Sigmoid colon (tissue), 4 donors: ENCODE measurements at regions not wholly inside any gene's neighbourhood (a gene's known extent, or its start where the extent isn't known, plus 50 kb on each side); places are given as distances from the start of the nearest gene placed in this dataset.

ENCODE experiments used
- EP300 ChIP-seq, 4 donors: sonication (generic); formaldehyde crosslinking; IDR thresholded peaks; one replicate each; pipeline ENCODE4 v1.6.1; 2017; ENCODE audit warnings: antibody characterized with exemption in 4 of 4
- POLR2A ChIP-seq, 2 donors: fragments of 450-650 bp; IDR thresholded peaks; one replicate each; pipeline ENCODE4 v1.6.1; 2016; ENCODE audit warnings: antibody characterized with exemption in 2 of 2, mild to moderate bottlenecking in 2 of 2, moderate library complexity in 2 of 2
- TF ChIP-seq, protein P1 (sequence below), 4 experiments: fragments of 450-650 bp in 3 of 4; fragments of 200-600 bp in 1 of 4; IDR thresholded peaks; one replicate each; pipeline ENCODE4 v1.5.1; 2016 to 2019; ENCODE audit warnings: antibody characterized with exemption in 4 of 4, mild to moderate bottlenecking in 3 of 4, moderate library complexity in 2 of 4

DNA sequence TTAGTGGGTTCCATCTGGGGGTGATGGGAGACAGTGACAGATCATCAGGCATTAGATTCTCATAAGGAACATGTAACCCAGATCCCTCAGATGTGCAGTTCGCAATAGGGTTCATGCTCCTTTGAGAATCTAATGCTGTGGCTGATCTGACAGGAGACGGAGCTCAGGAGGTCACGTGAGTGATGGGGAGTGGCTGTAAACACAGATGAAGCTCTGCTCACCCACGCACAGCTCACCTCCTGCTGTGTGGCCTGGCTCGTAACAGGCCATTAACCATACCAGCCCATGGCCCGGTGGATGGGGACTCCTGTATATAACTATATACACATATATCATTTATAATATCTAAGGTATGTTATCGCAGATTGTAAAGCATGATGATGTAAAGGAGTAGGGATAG, 214.2 kb downstream of the MAF start:
- TF ChIP-seq, protein P1, sequence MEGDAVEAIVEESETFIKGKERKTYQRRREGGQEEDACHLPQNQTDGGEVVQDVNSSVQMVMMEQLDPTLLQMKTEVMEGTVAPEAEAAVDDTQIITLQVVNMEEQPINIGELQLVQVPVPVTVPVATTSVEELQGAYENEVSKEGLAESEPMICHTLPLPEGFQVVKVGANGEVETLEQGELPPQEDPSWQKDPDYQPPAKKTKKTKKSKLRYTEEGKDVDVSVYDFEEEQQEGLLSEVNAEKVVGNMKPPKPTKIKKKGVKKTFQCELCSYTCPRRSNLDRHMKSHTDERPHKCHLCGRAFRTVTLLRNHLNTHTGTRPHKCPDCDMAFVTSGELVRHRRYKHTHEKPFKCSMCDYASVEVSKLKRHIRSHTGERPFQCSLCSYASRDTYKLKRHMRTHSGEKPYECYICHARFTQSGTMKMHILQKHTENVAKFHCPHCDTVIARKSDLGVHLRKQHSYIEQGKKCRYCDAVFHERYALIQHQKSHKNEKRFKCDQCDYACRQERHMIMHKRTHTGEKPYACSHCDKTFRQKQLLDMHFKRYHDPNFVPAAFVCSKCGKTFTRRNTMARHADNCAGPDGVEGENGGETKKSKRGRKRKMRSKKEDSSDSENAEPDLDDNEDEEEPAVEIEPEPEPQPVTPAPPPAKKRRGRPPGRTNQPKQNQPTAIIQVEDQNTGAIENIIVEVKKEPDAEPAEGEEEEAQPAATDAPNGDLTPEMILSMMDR (IDR thresholded peaks at IDR 0.05) = no peak
- TF ChIP-seq POLR2A (IDR thresholded peaks at IDR 0.05) (no peak), EP300 (IDR thresholded peaks at IDR 0.05) (no peak)
